ENCODE measurements at regions not wholly inside any gene's neighbourhood (a gene's known extent, or its start where the extent isn't known, plus 50 kb on each side); places are given as distances from the start of the nearest gene placed in this dataset.

DNA sequence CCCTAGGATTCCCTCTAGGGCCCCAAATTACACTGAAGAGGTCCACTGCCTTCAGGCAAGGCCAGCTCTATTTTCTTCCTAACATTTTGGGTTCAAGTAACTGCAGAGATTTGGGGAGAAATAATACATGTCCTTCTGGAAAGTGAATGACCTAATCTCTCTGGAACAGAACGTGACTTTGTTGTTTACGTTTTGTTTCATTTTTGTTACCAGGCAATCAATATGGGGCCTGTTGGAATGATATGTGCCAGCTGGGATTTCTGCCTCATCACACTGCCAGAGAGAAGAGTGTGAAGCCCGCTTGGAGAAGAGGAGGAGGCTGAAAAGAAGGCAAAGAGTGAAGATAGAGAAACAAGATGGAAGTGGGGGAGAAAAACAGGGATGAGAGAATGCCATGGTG is 116.7 kb downstream of the FASLG start:
- H3K36me3 ChIP-seq (ENCODE audit: control insufficient read depth, insufficient read depth, low read length): no peaks in the 10 kb centered on the region
- H3K27me3 ChIP-seq (ENCODE audit: control insufficient read depth, insufficient read depth, low read length): no peaks in the 10 kb centered on the region; the same call in 1 of the 2 replicates
- H3K4me1 ChIP-seq (ENCODE audit: control insufficient read depth, insufficient read depth, low read length): no peaks in the 10 kb centered on the region
- no peak for DNase-seq (ENCODE audit: low read depth, low spot score)
- no peak overlapping the region for H3K4me3 ChIP-seq (ENCODE audit: low read length)
- no peaks in the 10 kb centered on the region for H3K9me3 ChIP-seq (ENCODE audit: control insufficient read depth, insufficient read depth, low read length)
- WGBS (ENCODE audit: insufficient coverage, insufficient read length): no CpG with 5 or more reads among the region's 3 CpGs
- no peak overlapping the region for H3K27ac ChIP-seq (ENCODE audit: low read length)

DNA sequence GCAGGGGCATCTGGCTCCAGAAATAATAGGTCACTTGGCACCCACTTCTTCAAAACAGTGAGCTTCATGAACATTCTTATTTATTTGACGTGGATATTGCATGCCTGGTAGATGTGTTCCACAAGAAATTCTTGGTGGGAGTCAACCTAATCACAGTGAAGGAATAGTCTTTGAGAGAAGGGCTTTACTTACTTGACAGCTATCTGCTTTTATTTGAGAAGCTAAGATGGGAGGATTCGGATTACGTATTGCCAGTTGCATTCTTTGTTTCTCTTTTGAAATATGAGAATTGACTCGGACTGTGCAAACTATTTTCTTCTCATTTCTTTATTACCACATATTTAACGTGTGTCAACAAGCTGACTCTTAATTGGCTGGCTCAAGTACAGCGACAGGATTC is 117.2 kb downstream of the FASLG start:
- DNase-seq (ENCODE audit: low read depth, low spot score): no peak
- no CpG with 5 or more reads among the region's 6 CpGs for WGBS (ENCODE audit: insufficient coverage, insufficient read length)
- H3K9me3 ChIP-seq (ENCODE audit: control insufficient read depth, insufficient read depth, low read length): no peaks in the 10 kb centered on the region

DNA sequence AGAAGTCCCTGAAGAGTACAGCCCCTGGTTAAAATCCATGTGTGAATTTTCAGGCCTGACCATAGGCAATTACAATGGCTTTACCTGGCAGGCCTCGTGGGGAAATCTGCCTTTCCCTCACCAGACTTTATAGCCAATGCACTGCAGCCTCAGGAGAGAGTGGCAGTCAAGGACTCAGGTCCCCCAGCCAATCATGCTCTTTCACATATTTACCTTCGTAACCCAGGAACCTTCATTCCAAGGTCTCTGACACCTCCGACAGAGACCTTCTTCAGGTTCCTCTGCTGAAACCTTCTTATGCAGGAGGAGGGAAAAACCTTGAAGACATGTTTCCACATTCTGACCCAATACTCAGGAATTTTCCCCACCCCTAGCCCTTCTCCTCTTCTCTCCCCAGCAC is 118.9 kb downstream of the FASLG start:
- Histone ChIP-seq H3K27me3 (ENCODE audit: control insufficient read depth, insufficient read depth, low read length) (no peaks in the 10 kb centered on the region; the same call in 1 of the 2 replicates), H3K27ac (ENCODE audit: low read length) (no peak overlapping the region), H3K36me3 (ENCODE audit: control insufficient read depth, insufficient read depth, low read length) (no peaks in the 10 kb centered on the region), H3K4me1 (ENCODE audit: control insufficient read depth, insufficient read depth, low read length) (no peaks in the 10 kb centered on the region), H3K4me3 (ENCODE audit: low read length) (no peak overlapping the region), H3K9me3 (ENCODE audit: control insufficient read depth, insufficient read depth, low read length) (no peaks in the 10 kb centered on the region)
- DNase-seq (ENCODE audit: low read depth, low spot score): no peak
- WGBS (ENCODE audit: insufficient coverage, insufficient read length): no CpG with 5 or more reads among the region's 3 CpGs

More for the DNA sequence above, 117.2 kb downstream of the FASLG start:
- Histone ChIP-seq H3K27me3 (ENCODE audit: control insufficient read depth, insufficient read depth, low read length) (no peaks in the 10 kb centered on the region; the same call in 1 of the 2 replicates), H3K36me3 (ENCODE audit: control insufficient read depth, insufficient read depth, low read length) (no peaks in the 10 kb centered on the region), H3K4me1 (ENCODE audit: control insufficient read depth, insufficient read depth, low read length) (no peaks in the 10 kb centered on the region), H3K4me3 (ENCODE audit: low read length) (no peak overlapping the region), H3K27ac (ENCODE audit: low read length) (no peak overlapping the region)

DNA sequence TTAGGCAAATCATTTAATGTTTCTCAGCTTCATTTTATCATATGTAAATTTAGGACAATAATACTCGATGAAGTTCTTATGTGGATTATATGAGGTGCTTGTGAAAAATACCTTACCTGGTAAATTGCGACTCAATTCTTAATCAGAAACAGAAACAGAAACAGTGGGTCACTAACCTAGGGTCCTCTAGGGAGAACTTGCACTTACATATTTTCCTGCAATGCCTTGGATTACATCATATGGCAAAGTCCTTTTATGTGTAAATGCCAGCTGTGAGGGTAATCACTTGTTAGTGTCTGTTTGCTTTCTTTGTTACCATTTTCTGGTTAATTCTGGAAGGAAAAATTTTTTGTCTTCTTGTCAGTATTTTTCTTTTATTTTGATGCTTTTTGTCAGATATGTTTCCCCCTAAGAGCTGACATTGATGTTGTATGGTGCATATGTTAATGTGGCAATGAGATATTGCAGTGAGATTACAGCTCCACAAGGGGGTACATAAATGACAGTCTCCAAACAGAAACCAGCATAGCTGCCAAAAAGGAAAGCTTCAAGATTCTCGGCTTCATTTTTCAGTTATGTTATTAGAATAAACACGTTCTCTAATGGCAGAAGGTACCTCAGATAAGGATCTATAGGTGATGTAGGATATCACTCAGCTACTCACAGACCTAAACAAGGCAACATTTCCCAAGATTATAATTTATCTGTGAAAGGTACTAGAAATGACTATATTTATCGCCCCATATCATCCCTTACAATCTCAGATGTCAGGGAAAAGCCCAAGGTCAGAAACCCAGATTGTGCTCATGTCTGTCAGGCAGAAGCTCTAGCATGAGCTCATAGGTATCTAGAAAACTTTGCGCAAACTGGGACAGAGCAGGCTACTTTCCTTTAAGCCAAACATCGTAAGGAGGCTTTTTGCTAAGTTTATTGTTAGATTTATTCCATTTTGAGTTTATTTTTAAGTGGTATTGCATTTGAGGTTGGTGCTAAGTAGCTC is 119.9 kb downstream of the FASLG start:
- no peak overlapping the region for H3K27ac ChIP-seq (ENCODE audit: low read length)
- H3K36me3 ChIP-seq (ENCODE audit: control insufficient read depth, insufficient read depth, low read length): no peaks in the 10 kb centered on the region
- no CpG with 5 or more reads among the region's 7 CpGs for WGBS (ENCODE audit: insufficient coverage, insufficient read length)
- no peak overlapping the region for H3K4me3 ChIP-seq (ENCODE audit: low read length)
- H3K4me1 ChIP-seq (ENCODE audit: control insufficient read depth, insufficient read depth, low read length): no peaks in the 10 kb centered on the region
- H3K9me3 ChIP-seq (ENCODE audit: control insufficient read depth, insufficient read depth, low read length): no peaks in the 10 kb centered on the region
- no peaks in the 10 kb centered on the region; the same call in 1 of the 2 replicates for H3K27me3 ChIP-seq (ENCODE audit: control insufficient read depth, insufficient read depth, low read length)
- DNase-seq (ENCODE audit: low read depth, low spot score): no peak

DNA sequence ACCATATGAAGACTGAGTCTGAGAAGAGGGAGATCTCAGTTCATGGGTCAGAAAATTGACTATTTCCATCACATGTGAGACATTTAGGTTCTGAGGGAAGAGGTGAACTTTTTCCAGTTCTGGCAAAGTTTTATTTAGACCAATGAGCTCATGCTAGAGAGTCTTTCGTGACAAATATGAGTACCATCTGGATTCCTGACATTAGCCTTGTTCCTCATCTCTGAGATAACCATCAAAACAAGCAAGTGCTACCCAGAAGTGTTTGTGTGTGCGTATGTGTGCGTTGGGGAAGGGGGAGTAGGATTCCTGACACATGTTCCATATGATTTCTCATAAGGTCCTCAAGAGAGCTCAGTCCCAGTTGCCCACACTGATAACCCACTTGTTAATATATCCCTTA is 120.6 kb downstream of the FASLG start:
- no peak for DNase-seq (ENCODE audit: low read depth, low spot score)
- no peaks in the 10 kb centered on the region for H3K9me3 ChIP-seq (ENCODE audit: control insufficient read depth, insufficient read depth, low read length)
- no peak overlapping the region for H3K27ac ChIP-seq (ENCODE audit: low read length)
- H3K36me3 ChIP-seq (ENCODE audit: control insufficient read depth, insufficient read depth, low read length): no peaks in the 10 kb centered on the region
- H3K4me3 ChIP-seq (ENCODE audit: low read length): no peak overlapping the region
- H3K4me1 ChIP-seq (ENCODE audit: control insufficient read depth, insufficient read depth, low read length): no peaks in the 10 kb centered on the region
- no CpG with 5 or more reads among the region's 3 CpGs for WGBS (ENCODE audit: insufficient coverage, insufficient read length)
- no peaks in the 10 kb centered on the region; the same call in 1 of the 2 replicates for H3K27me3 ChIP-seq (ENCODE audit: control insufficient read depth, insufficient read depth, low read length)

DNA sequence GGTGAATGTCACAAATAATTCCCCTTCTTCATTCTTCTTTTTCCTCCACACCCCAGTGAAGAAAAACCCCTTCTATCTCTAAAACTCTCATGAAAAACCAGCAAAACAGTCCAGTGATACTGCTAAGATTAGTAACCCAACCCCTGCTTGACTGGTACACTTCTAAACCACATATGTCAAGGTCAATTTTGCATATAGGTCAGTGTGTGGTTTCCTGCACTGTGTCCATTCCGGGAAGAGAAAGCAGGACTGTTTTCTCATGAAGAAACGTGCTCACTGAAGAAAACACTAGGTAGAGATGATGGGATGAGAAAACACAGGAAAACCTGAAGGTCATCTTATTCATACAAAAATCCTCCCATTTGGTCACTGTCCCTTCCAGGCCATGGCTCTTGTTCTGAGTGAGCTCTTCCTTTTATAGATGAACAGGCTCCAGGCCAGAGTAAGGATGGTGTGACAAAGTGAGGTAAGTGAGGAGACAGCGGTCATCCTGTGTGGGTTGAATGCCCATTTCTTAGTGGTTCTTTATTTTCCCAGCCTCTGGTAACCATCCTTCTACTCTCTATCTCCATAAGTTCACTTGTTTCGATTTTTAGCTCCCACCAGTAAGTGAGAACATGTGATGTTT is 122.7 kb downstream of the FASLG start:
- Histone ChIP-seq H3K4me3 (ENCODE audit: low read length) (no peak overlapping the region), H3K27me3 (ENCODE audit: control insufficient read depth, insufficient read depth, low read length) (no peaks in the 10 kb centered on the region), H3K4me1 (ENCODE audit: control insufficient read depth, insufficient read depth, low read length) (no peaks in the 10 kb centered on the region), H3K9me3 (ENCODE audit: control insufficient read depth, insufficient read depth, low read length) (no peaks in the 10 kb centered on the region), H3K27ac (ENCODE audit: low read length) (no peak overlapping the region), H3K36me3 (ENCODE audit: control insufficient read depth, insufficient read depth, low read length) (no peaks in the 10 kb centered on the region)
- DNase-seq (ENCODE audit: low read depth, low spot score): no peak
- WGBS (ENCODE audit: insufficient coverage, insufficient read length): no CpG with 5 or more reads among the region's 4 CpGs

DNA sequence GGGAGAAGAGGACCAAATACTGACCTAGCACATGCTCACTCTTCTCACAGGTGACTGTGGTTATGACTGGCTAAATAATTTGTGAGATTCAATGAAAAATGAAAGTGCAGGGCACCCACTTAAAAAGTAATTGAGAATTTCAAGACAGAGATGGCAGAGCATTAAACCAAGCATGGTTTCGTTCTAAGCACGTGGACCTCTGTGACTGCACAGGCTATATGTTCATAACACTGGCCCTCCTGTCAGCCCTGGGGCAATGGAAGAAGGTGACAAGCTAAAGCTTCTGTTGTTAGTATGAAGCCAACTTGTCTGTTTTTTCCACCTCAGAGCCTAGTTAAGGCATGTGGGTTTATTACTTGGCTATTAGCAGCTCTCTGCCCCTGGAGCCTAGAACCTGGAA is 130.9 kb downstream of the FASLG start:
- H3K4me3 ChIP-seq (ENCODE audit: low read length): no peak overlapping the region

DNA sequence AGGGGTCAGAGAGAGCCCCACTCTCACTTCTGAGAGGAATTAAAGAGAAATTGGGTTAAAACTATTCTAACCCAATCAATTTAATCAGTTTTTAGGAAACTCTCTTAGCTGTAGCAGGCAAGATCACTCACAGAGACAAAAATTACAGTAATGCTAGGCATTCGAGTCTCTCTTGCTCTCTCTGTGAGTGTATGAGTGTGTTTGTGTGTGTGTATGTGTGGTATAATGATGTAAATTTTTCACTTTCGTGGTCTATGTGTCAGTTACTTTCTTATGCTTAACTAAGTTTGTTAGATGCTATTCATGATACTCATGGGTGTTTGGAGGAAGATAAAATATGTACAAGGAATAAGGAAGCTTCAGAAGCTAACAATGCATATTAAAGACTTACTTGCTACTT is 131.3 kb downstream of the FASLG start:
- WGBS (ENCODE audit: insufficient coverage, insufficient read length): no CpG with 5 or more reads among the region's 2 CpGs
- DNase-seq (ENCODE audit: low read depth, low spot score): no peak

More for the DNA sequence above, 130.9 kb downstream of the FASLG start:
- no peaks in the 10 kb centered on the region for H3K9me3 ChIP-seq (ENCODE audit: control insufficient read depth, insufficient read depth, low read length)
- no peaks in the 10 kb centered on the region for H3K4me1 ChIP-seq (ENCODE audit: control insufficient read depth, insufficient read depth, low read length)
- WGBS (ENCODE audit: insufficient coverage, insufficient read length): no CpG with 5 or more reads among the region's 2 CpGs
- H3K36me3 ChIP-seq (ENCODE audit: control insufficient read depth, insufficient read depth, low read length): no peaks in the 10 kb centered on the region
- no peak for DNase-seq (ENCODE audit: low read depth, low spot score)
- no peak overlapping the region for H3K27ac ChIP-seq (ENCODE audit: low read length)
- H3K27me3 ChIP-seq (ENCODE audit: control insufficient read depth, insufficient read depth, low read length): no peaks in the 10 kb centered on the region

DNA sequence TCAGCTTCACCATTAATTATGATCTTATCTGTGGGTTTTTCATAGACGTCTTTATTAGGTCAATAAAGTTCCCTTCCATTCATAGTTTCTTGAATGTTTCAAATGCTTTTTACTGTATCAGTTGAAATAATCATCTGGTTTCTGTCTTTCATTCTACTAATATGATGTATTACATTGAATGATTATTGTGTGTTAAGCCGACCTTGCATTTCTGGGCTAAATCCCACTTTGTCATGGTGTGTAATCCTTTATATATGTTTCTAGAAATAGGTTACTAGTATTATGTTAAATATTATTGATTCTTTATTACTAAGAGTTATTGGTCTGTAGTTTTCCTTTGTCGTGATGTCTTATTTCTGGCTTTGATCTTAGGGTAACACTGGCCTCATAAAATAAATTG is 134.9 kb downstream of the FASLG start:
- no peaks in the 10 kb centered on the region for H3K9me3 ChIP-seq (ENCODE audit: control insufficient read depth, insufficient read depth, low read length)
- H3K36me3 ChIP-seq (ENCODE audit: control insufficient read depth, insufficient read depth, low read length): no peaks in the 10 kb centered on the region
- H3K4me1 ChIP-seq (ENCODE audit: control insufficient read depth, insufficient read depth, low read length): no peaks in the 10 kb centered on the region
- H3K27ac ChIP-seq (ENCODE audit: low read length): no peak overlapping the region
- H3K4me3 ChIP-seq (ENCODE audit: low read length): no peak overlapping the region
- WGBS (ENCODE audit: insufficient coverage, insufficient read length): no CpG with 5 or more reads among the region's 3 CpGs
- H3K27me3 ChIP-seq (ENCODE audit: control insufficient read depth, insufficient read depth, low read length): no peaks in the 10 kb centered on the region
- no peak for DNase-seq (ENCODE audit: low read depth, low spot score)

More for the DNA sequence above, 131.3 kb downstream of the FASLG start:
- Histone ChIP-seq H3K27ac (ENCODE audit: low read length) (no peak overlapping the region), H3K27me3 (ENCODE audit: control insufficient read depth, insufficient read depth, low read length) (no peaks in the 10 kb centered on the region), H3K36me3 (ENCODE audit: control insufficient read depth, insufficient read depth, low read length) (no peaks in the 10 kb centered on the region), H3K9me3 (ENCODE audit: control insufficient read depth, insufficient read depth, low read length) (no peaks in the 10 kb centered on the region), H3K4me3 (ENCODE audit: low read length) (no peak overlapping the region), H3K4me1 (ENCODE audit: control insufficient read depth, insufficient read depth, low read length) (no peaks in the 10 kb centered on the region)

DNA sequence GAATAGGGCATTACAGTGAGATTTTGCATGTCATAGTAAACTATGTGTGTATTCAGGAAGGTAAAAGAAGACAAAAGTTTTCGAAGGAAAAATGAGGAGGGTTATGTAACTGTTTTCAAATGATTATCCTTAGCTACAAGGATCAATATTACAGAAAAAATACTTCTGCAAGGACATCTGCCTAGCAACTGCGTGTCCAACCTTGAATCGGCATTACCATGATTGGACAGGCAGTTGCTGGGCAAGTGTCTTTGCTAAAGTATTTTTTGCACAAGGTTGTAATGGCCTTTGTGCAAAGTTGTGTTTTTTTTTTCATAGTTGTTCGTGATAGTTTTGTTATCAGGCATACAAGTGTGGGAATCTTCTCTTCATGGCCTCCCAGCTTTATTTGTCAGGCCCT is 136.8 kb downstream of the FASLG start:
- no CpG with 5 or more reads among the region's 4 CpGs for WGBS (ENCODE audit: insufficient coverage, insufficient read length)
- no peak overlapping the region for H3K27ac ChIP-seq (ENCODE audit: low read length)
- no peaks in the 10 kb centered on the region for H3K36me3 ChIP-seq (ENCODE audit: control insufficient read depth, insufficient read depth, low read length)
- no peaks in the 10 kb centered on the region for H3K9me3 ChIP-seq (ENCODE audit: control insufficient read depth, insufficient read depth, low read length)
- no peaks in the 10 kb centered on the region for H3K27me3 ChIP-seq (ENCODE audit: control insufficient read depth, insufficient read depth, low read length)
- no peak overlapping the region for H3K4me3 ChIP-seq (ENCODE audit: low read length)
- no peaks in the 10 kb centered on the region for H3K4me1 ChIP-seq (ENCODE audit: control insufficient read depth, insufficient read depth, low read length)
- DNase-seq (ENCODE audit: low read depth, low spot score): no peak
